CD4-positive, alpha-beta T cell treated with Interleukin-4 for 4 hours (primary cell): ENCODE measurements at regions not wholly inside any gene's neighbourhood (a gene's known extent, or its start where the extent isn't known, plus 50 kb on each side); places are given as distances from the start of the nearest gene placed in this dataset.
"Not testable (repeated sequence)": the region's sequence is repeated elsewhere in the genome, so short reads cannot be mapped to it uniquely, and the experiment has no call there.

Source experiments
- DNase-seq: peaks from one replicate; pipeline ENCODE4 v3.0.0-alpha.2; 2020

- no peak for DNase-seq
These were observed 329.2 kb downstream of the OSTF1 start for GRCh38 chr9:75417471-75417870.

GRCh38 chr9:75418518-75418917 lies 330.2 kb downstream of the OSTF1 start:
- DNase-seq = no peak

- DNase-seq = no peak
These were observed 334.7 kb downstream of the OSTF1 start for GRCh38 chr9:75422944-75423522.

- DNase-seq = no peak
These were observed 341.5 kb downstream of the OSTF1 start for GRCh38 chr9:75429531-75430475.

- no peak for DNase-seq
These were observed 343.1 kb downstream of the OSTF1 start for GRCh38 chr9:75431375-75431774.

GRCh38 chr9:75432386-75432785 lies 344.1 kb downstream of the OSTF1 start:
- DNase-seq = no peak

GRCh38 chr9:75432888-75433287 lies 344.6 kb downstream of the OSTF1 start:
- DNase-seq = no peak

- DNase-seq = no peak
These were observed 350.4 kb downstream of the OSTF1 start for GRCh38 chr9:75438716-75439115.

- DNase-seq = no peak
These were observed 352.6 kb downstream of the OSTF1 start for GRCh38 chr9:75440914-75441313.

- DNase-seq = no peak
These were observed 356.8 kb downstream of the OSTF1 start for GRCh38 chr9:75445144-75445543.

GRCh38 chr9:75447281-75447680 lies 359.0 kb downstream of the OSTF1 start:
- no peak for DNase-seq

- DNase-seq = no peak
These were observed 360.0 kb downstream of the OSTF1 start for GRCh38 chr9:75448281-75448680.

GRCh38 chr9:75448955-75449354 lies 360.6 kb downstream of the OSTF1 start:
- no peak for DNase-seq

GRCh38 chr9:75451045-75451444 lies 362.7 kb downstream of the OSTF1 start:
- DNase-seq = no peak

GRCh38 chr9:75451505-75451904 lies 363.2 kb downstream of the OSTF1 start:
- no peak for DNase-seq

GRCh38 chr9:75452512-75452911 lies 364.2 kb downstream of the OSTF1 start:
- no peak for DNase-seq

- no peak for DNase-seq
These were observed 365.7 kb downstream of the OSTF1 start for GRCh38 chr9:75454043-75454442.

- no peak for DNase-seq
These were observed 366.6 kb downstream of the OSTF1 start for GRCh38 chr9:75454891-75455290.

- no peak for DNase-seq
These were observed 367.2 kb downstream of the OSTF1 start for GRCh38 chr9:75455444-75455921.

- DNase-seq = no peak
These were observed 368.4 kb downstream of the OSTF1 start for GRCh38 chr9:75456698-75457097.

GRCh38 chr9:75457474-75458011 lies 369.2 kb downstream of the OSTF1 start:
- no peak for DNase-seq

- DNase-seq = not testable (repeated sequence)
These were observed 371.0 kb downstream of the OSTF1 start for GRCh38 chr9:75459311-75459710.

- DNase-seq = no peak
These were observed 372.9 kb downstream of the OSTF1 start for GRCh38 chr9:75461183-75461582.

- DNase-seq = no peak
These were observed 374.6 kb downstream of the OSTF1 start for GRCh38 chr9:75462866-75463265.
